ENCODE measurements at regions not wholly inside any gene's neighbourhood (a gene's known extent, or its start where the extent isn't known, plus 50 kb on each side); places are given as distances from the start of the nearest gene placed in this dataset. TPM values are rescaled to one million over a fixed set of nuclear protein-coding genes. Genes with fewer than 3 reads are reported as not detected.

GRCh38 chrX:10083809-10084208 lies 73.0 kb upstream of the CLCN4 start:
- DNase-seq = no peak

GRCh38 chrX:10085223-10085622 lies 71.6 kb upstream of the CLCN4 start:
- DNase-seq = no peak

GRCh38 chrX:10086676-10087075 lies 70.1 kb upstream of the CLCN4 start:
- DNase-seq = peak; percentile 40

GRCh38 chrX:10087391-10087790 lies 69.4 kb upstream of the CLCN4 start:
- DNase-seq = no peak

- no peak for DNase-seq
These were observed 67.4 kb upstream of the CLCN4 start for GRCh38 chrX:10089378-10089795.

- no peak for DNase-seq
These were observed 66.5 kb upstream of the CLCN4 start for GRCh38 chrX:10090319-10090718.

GRCh38 chrX:10095246-10095645 lies 61.5 kb upstream of the CLCN4 start:
- DNase-seq = no peak

GRCh38 chrX:10095698-10096432 lies 60.9 kb upstream of the CLCN4 start:
- DNase-seq = no peak

GRCh38 chrX:10098270-10098713 lies 58.5 kb upstream of the CLCN4 start:
- DNase-seq = no peak

- no peak for DNase-seq
These were observed 57.4 kb upstream of the CLCN4 start for GRCh38 chrX:10099411-10099810.

- DNase-seq = no peak
These were observed 55.5 kb upstream of the CLCN4 start for GRCh38 chrX:10101269-10101668.

- DNase-seq = no peak
These were observed 54.6 kb upstream of the CLCN4 start for GRCh38 chrX:10102046-10102704.

GRCh38 chrX:10103023-10103422 lies 53.8 kb upstream of the CLCN4 start:
- no peak for DNase-seq

- DNase-seq = peak; percentile 69
These were observed 51.7 kb upstream of the CLCN4 start for GRCh38 chrX:10104958-10105658.

GRCh38 chrX:10106806-10107205 lies 50.0 kb upstream of the CLCN4 start:
- DNase-seq = peak; percentile 66

Small RNA genes in the stretch of these regions (small RNA-seq; reads per million reads assigned to genes)
- not detected for gene RF00019 (ENCODE audit: low replicate concordance)

All from tongue (tissue), 2 donors.